Stimulated activated CD8-positive, alpha-beta memory T cell treated with anti-CD3 and anti-CD28 coated beads, Interleukin-4, amount 100 ng/mL, for 48 hours (primary cell): ENCODE measurements at regions not wholly inside any gene's neighbourhood (a gene's known extent, or its start where the extent isn't known, plus 50 kb on each side); places are given as distances from the start of the nearest gene placed in this dataset.
"Not testable (repeated sequence)": the region's sequence is repeated elsewhere in the genome, so short reads cannot be mapped to it uniquely, and the experiment has no call there.

ENCODE experiments used
- DNase-seq: peaks from one replicate; pipeline ENCODE4 v3.0.0-alpha.2; 2020

- DNase-seq, result no peak
Observed at GRCh38 chr2:21812766-21813165, 689.0 kb downstream of the TDRD15 start.

DNA sequence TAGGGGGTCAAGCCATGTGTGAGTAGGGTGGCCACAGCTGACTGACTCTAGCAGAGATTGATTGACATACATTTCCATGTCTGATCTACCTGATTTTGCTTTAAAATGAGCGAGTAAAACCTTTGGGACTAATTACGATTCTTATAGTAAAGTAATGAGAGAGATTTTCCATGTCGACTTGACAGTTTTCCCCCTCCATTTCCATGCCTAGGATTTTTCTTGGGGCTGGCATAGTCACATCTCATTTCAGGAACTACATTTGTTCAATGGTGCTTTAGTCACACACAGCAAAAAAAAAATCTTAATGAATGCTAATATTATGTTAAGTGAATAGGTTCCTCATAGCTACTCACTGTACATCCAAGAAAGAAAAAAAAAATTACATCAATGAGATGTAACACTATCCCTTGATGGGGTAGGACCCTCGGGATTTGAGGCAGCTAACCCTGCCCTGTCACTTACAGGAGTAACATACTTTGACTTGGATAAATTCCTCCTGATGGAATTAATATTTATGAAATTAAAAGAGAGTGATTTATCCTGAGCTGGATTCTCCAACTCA is 690.9 kb downstream of the TDRD15 start:
- no peak for DNase-seq

DNA sequence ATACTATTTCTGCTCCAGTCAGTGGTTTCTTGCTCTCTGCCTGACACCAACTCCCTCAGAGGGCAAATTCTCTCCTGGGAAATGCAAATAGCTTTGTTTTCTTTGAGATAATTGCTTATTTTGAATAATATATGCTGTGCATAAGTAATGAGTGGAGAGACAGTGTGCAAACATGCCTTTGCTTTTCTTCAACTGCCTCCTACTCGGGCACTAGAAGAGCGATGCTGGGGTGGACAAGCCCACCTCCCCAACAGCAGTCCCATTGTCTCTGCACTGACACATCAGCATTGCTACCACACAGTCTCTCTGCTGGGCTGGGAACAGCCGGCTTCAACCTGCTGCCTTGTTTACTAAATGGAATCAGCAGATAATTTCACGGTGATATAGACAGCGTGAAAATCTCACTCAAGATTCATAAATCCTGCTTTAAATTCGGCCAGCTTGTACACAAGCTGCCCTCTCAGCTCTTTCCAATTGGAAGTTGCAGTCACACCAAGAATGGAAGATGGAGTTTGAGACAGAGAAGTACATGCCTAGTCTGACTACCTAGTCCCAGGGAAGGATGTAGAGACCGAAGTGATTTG is 694.5 kb downstream of the TDRD15 start:
- DNase-seq, result no peak

GRCh38 chr2:21819454-21819853 is 695.7 kb downstream of the TDRD15 start:
- DNase-seq, result no peak

- DNase-seq, result no peak
Observed at GRCh38 chr2:21820271-21820670, 696.5 kb downstream of the TDRD15 start.

GRCh38 chr2:21821672-21822227 is 698.0 kb downstream of the TDRD15 start:
- DNase-seq, result no peak

DNA sequence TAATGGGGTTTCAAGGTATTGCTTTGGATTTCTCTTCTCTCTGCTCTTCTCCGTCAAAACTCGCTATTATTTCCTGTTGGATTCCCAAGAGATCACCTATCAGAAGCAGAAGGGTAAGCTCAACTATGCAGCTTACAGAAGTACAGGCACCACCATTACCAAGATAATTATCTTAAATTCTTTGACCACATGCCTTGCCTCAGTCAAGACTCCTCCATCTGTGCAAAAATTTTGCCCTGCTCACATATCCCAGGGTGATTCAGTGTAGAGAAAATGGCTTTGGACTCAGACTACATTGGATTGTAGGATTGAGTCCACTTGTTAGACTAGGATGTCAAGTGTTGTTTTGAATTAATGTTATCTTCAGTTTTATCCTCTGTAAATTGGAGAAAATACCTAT is 698.7 kb downstream of the TDRD15 start:
- no peak for DNase-seq

DNA sequence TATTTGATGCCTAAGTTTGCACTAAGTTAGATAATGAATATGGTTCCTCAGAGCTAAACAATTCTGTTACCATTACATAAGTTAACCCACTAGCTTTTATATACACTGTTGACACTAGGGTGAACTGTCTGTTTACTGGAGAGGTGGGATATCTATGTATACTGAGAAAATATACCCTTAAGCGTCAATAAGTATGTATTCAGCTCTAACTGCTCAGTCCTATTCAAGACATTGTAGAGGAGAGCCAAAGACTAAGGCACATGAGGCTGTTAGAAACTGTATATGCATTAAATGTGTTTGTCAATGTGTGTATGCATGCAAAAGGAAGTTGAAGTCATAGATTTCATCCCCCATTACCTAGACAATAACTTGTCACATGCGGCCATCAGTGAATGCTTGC is 710.0 kb downstream of the TDRD15 start:
- DNase-seq, result no peak

- DNase-seq, result no peak
Observed at GRCh38 chr2:21836261-21836660, 712.5 kb downstream of the TDRD15 start.

DNA sequence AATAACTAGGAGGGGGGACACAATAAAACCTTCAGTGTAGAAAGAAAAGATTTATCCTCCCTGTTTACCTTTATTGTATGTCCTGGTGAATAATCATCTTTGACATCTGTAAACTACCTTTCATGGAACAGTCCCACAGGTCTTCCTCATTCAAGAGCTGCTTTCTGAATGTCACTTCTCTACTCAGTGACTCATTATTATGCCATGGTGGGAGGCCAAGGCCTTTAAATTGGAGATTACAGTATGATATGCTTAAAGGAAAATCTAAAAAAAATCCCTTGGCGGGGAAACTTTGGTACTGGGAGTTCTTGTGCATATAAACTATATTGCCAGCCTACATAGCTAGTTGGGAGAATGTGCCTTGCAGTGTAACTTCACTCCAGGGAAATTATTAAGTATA is 713.0 kb downstream of the TDRD15 start:
- DNase-seq, result no peak

- DNase-seq, result no peak
Observed at GRCh38 chr2:21837168-21837960, 713.6 kb downstream of the TDRD15 start.

- no peak for DNase-seq
Observed at GRCh38 chr2:21841341-21841740, 717.6 kb downstream of the TDRD15 start.

DNA sequence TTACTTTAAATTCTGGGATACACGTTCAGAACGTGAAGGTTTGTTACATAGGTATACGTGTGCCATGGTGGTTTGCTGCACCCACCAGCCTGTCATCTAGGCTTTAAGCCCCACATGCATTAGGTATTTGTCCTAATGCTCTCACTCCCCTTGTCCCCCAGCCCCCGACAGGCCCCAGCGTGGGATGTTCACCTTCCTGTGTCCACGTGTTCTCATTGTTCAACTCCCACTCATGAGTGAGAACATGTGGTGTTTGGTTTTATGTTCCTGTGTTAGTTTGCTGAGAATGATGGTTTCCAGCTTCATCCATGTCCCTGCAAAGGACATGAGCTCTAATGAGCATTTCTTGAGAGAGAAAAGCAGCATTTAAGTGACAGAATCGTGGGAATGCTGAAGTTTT is 726.6 kb downstream of the TDRD15 start:
- DNase-seq, result not testable (repeated sequence)

DNA sequence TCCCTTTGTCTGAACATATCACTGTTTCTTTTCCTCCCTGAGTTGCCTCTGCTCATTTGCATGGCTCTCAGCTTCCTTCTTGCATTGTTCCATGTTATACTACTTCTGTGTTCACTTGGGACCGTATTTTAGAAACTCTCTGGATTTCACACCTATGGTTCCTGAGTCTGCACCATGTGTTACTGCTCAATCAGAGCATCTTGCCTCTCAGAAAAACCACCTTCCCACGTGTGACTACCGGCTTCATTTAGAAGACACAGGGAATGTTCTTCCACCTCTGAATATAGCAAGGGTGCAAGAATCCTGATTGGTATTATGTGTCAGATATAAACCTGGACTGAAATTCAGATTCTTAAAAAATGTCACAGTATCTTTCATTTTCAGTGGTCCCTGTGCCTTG is 731.2 kb downstream of the TDRD15 start:
- DNase-seq, result no peak

GRCh38 chr2:21856708-21857107 is 732.9 kb downstream of the TDRD15 start:
- DNase-seq, result no peak

DNA sequence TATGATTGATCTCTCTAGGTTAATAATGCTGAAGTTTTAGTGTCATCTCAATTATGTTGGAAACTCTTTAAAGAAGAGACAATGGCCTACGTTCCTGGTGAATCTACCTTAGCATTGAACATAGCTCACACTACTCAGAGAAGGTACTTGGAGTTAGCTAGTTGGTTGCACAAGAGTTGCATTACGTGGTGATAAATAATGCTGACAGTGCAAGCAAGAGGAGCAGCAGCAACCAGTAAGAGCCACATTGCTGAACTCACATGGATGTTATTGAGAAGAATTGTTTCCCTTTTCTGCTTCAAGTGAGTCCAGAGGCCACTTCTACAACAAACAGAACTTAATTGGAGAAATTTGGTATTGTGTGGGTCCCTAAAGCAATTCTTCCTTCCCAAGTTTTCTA is 737.1 kb downstream of the TDRD15 start:
- no peak for DNase-seq

GRCh38 chr2:21866316-21866715 is 742.5 kb downstream of the TDRD15 start:
- no peak for DNase-seq

DNA sequence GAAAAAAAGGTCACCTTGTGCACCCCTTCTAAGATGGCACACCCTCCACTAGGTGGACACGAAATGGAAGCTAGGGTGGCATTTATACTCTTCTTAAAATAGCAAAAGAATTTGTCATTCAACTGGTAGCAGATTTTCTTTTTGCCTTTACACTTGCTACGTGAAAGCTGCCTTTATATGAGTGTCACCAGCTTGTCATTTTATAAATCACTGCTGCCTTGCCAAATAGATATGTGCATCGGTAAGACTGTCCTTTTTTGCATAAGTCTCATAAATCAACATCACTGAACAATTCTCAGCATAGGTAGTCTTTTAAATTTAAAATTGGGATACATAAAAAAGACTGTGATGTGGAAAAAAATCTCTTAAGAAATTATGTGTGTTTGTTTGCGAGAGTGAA is 764.1 kb downstream of the TDRD15 start:
- DNase-seq, result no peak

- no peak for DNase-seq
Observed at GRCh38 chr2:21890041-21890440, 766.3 kb downstream of the TDRD15 start.

DNA sequence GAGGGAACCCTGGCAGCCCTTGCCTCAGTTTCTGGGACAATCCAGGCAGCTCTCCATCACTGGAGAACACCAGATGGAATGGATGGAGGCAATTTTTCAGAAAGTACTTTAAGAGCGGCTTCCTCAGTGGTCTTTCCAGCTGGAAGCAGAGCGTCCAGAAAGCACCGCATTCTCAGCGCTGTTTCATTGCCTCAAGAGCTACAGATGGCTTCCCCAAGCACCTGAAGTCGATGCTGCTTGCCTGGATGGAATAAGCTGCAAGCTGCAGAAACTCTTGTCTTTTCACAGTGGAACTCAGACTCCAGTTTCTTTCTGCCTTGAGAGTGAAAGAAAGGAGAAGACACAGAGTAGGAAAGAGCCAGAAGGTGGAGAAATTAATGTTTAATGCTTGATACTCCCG is 766.9 kb downstream of the TDRD15 start:
- no peak for DNase-seq

DNA sequence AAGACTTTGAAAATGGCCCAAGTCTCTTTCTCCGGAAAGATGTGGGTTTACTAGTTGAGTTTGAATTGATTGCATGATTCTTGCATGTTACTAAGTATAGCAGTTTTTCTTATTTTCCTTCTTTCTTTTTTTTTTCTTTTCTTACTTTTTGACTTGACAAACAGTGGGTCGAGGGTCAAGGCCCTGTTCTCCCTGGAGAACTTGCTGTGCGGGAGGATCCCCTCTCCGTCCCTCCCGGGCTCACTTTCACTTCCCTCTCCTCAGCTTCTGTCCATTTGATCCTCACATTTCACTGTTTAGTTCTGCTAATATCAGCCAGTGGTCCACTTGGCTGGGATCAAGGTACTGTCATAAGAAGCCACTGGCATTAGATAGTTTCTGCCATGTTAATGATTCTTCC is 767.4 kb downstream of the TDRD15 start:
- no peak for DNase-seq

- no peak for DNase-seq
Observed at GRCh38 chr2:21892140-21892539, 768.4 kb downstream of the TDRD15 start.

DNA sequence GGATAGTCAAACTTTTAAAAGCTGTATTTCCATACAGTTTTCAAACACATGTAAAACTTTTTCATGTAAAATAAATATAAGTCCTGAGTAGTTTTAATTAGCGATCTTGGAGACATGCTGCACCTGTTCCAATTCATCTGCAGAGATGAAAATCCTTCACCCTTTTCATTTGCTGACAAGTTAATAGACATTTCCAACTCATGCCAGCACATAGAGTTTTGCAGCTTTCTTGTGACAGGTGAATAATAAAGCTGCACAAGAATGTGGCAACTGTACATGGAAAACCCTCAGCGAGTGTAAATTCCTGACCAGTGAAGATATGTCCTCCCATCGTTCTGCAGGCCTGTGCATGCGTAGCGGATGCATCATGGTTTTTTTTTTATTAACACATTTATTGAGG is 771.4 kb downstream of the TDRD15 start:
- DNase-seq, result no peak

GRCh38 chr2:21908712-21909380 is 785.1 kb downstream of the TDRD15 start:
- DNase-seq, result not testable (repeated sequence)
